Fibroblast of skin of abdomen (primary cell): ENCODE measurements at regions not wholly inside any gene's neighbourhood (a gene's known extent, or its start where the extent isn't known, plus 50 kb on each side); places are given as distances from the start of the nearest gene placed in this dataset.
A peak's percentile ranks its signal among the peaks of the same experiment; 100 is the strongest.

Experiments
- DNase-seq: peaks from one replicate; pipeline ENCODE4 v3.0.0-alpha.2; 2013

- peak; percentile 91 for DNase-seq
Measured at GRCh38 chr10:2980791-2981360, 86.5 kb upstream of the PFKP start.

- peak; percentile 61 for DNase-seq
Measured at GRCh38 chr10:2980116-2980515, 87.2 kb upstream of the PFKP start.

GRCh38 chr10:2979306-2979705, 88.0 kb upstream of the PFKP start:
- DNase-seq: peak; percentile 80

- DNase-seq: no peak
Measured at GRCh38 chr10:2978574-2979273, 88.6 kb upstream of the PFKP start.

- peak; percentile 67 for DNase-seq
Measured at GRCh38 chr10:2978111-2978510, 89.2 kb upstream of the PFKP start.

- no peak for DNase-seq
Measured at GRCh38 chr10:2974503-2975207, 92.7 kb upstream of the PFKP start.

GRCh38 chr10:2974083-2974482, 93.3 kb upstream of the PFKP start:
- no peak for DNase-seq

- no peak for DNase-seq
Measured at GRCh38 chr10:2972810-2973209, 94.5 kb upstream of the PFKP start.

- DNase-seq: no peak
Measured at GRCh38 chr10:2972216-2972615, 95.1 kb upstream of the PFKP start.

GRCh38 chr10:2970190-2970823, 97.0 kb upstream of the PFKP start:
- no peak for DNase-seq

- peak; percentile 87 for DNase-seq
Measured at GRCh38 chr10:2968401-2969058, 98.8 kb upstream of the PFKP start.

- no peak for DNase-seq
Measured at GRCh38 chr10:2966134-2966533, 101.2 kb upstream of the PFKP start.

GRCh38 chr10:2964632-2965296, 102.6 kb upstream of the PFKP start:
- DNase-seq: no peak

GRCh38 chr10:2963889-2964631, 103.3 kb upstream of the PFKP start:
- no peak for DNase-seq

- DNase-seq: no peak
Measured at GRCh38 chr10:2962194-2962593, 105.2 kb upstream of the PFKP start.

GRCh38 chr10:2958659-2959058, 108.7 kb upstream of the PFKP start:
- no peak for DNase-seq

- no peak for DNase-seq
Measured at GRCh38 chr10:2957785-2958184, 109.6 kb upstream of the PFKP start.

GRCh38 chr10:2955064-2955463, 112.3 kb upstream of the PFKP start:
- no peak for DNase-seq

- DNase-seq: peak; percentile 26
Measured at GRCh38 chr10:2953495-2953894, 113.9 kb upstream of the PFKP start.

GRCh38 chr10:2951235-2951835, 116.0 kb upstream of the PFKP start:
- no peak for DNase-seq

- no peak for DNase-seq
Measured at GRCh38 chr10:2950546-2950945, 116.8 kb upstream of the PFKP start.
